ENCODE measurements at regions not wholly inside any gene's neighbourhood (a gene's known extent, or its start where the extent isn't known, plus 50 kb on each side); places are given as distances from the start of the nearest gene placed in this dataset.

- no peaks in the 10 kb centered on the region for H3K9me3 ChIP-seq (ENCODE audit: low read depth)
- no peak overlapping the region for H2AFZ ChIP-seq (replicated peaks)
- H3K4me3 ChIP-seq: no peak overlapping the region
- Mint-ChIP-seq H3K36me3 (no peaks in the 10 kb centered on the region), H3K27ac (no peak overlapping the region), H3K4me3 (no peak overlapping the region), H3K9me3 (no peaks in the 10 kb centered on the region), H3K27me3 (ENCODE audit: insufficient read depth, low read depth) (no peaks in the 10 kb centered on the region), H3K4me1 (peaks cover 7% of the 10 kb centered on the region)
- H3K36me3 ChIP-seq: no peaks in the 10 kb centered on the region
- H3K79me2 ChIP-seq (ENCODE audit: low read depth): no peaks in the 10 kb centered on the region
- no peaks in the 10 kb centered on the region for H3K27me3 ChIP-seq
- H4K20me1 ChIP-seq (ENCODE audit: low read depth): no peaks in the 10 kb centered on the region
- H3F3A ChIP-seq (ENCODE audit: low read depth): no peaks in the 10 kb centered on the region
- no peak overlapping the region for H3K27ac ChIP-seq
- no peak overlapping the region for H3K4me2 ChIP-seq
- TF ChIP-seq EZH2 (IDR thresholded peaks at IDR 0.05) (no peak), EZH2phosphoT487 (IDR thresholded peaks at IDR 0.05) (no peak)
- TF ChIP-seq, protein P1, sequence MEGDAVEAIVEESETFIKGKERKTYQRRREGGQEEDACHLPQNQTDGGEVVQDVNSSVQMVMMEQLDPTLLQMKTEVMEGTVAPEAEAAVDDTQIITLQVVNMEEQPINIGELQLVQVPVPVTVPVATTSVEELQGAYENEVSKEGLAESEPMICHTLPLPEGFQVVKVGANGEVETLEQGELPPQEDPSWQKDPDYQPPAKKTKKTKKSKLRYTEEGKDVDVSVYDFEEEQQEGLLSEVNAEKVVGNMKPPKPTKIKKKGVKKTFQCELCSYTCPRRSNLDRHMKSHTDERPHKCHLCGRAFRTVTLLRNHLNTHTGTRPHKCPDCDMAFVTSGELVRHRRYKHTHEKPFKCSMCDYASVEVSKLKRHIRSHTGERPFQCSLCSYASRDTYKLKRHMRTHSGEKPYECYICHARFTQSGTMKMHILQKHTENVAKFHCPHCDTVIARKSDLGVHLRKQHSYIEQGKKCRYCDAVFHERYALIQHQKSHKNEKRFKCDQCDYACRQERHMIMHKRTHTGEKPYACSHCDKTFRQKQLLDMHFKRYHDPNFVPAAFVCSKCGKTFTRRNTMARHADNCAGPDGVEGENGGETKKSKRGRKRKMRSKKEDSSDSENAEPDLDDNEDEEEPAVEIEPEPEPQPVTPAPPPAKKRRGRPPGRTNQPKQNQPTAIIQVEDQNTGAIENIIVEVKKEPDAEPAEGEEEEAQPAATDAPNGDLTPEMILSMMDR (IDR thresholded peaks at IDR 0.05): no peak
- no peaks in the 10 kb centered on the region for H3K4me1 ChIP-seq
- no peak overlapping the region for H3K9ac ChIP-seq
- no peak for DNase-seq (ENCODE audit: low spot score)
Measured at GRCh38 chr12:127038152-127038551, 1228.8 kb upstream of the TMEM132C start.

- no peaks in the 10 kb centered on the region for H3K36me3 Mint-ChIP-seq
- no peaks in the 10 kb centered on the region for H3K79me2 ChIP-seq (ENCODE audit: low read depth)
- no peak overlapping the region for H3K4me3 ChIP-seq
- no peaks in the 10 kb centered on the region for H3K9me3 Mint-ChIP-seq
- no peak overlapping the region for H3K9ac ChIP-seq
- peaks cover 7% of the 10 kb centered on the region for H3K4me1 Mint-ChIP-seq
- H3K4me1 ChIP-seq: no peaks in the 10 kb centered on the region
- H3K27me3 ChIP-seq: no peaks in the 10 kb centered on the region
- H3K9me3 ChIP-seq (ENCODE audit: low read depth): no peaks in the 10 kb centered on the region
- no peaks in the 10 kb centered on the region for H3K27me3 Mint-ChIP-seq (ENCODE audit: insufficient read depth, low read depth)
- no peak overlapping the region for H3K27ac ChIP-seq
- H3K36me3 ChIP-seq: no peaks in the 10 kb centered on the region
- H3K4me3 Mint-ChIP-seq: no peak overlapping the region
- H4K20me1 ChIP-seq (ENCODE audit: low read depth): no peaks in the 10 kb centered on the region
- H3K27ac Mint-ChIP-seq: no peak overlapping the region
- H2AFZ ChIP-seq (replicated peaks): no peak overlapping the region
- no peak for TF ChIP-seq EZH2 (IDR thresholded peaks at IDR 0.05)
- no peak for TF ChIP-seq EZH2phosphoT487 (IDR thresholded peaks at IDR 0.05)
- TF ChIP-seq, protein P1 (IDR thresholded peaks at IDR 0.05): no peak
- H3F3A ChIP-seq (ENCODE audit: low read depth): no peaks in the 10 kb centered on the region
- DNase-seq (ENCODE audit: low spot score): no peak
- H3K4me2 ChIP-seq: no peak overlapping the region
Measured at GRCh38 chr12:127038761-127039160, 1228.2 kb upstream of the TMEM132C start.

- TF ChIP-seq, protein P1 (IDR thresholded peaks at IDR 0.05): no peak
- TF ChIP-seq EZH2 (IDR thresholded peaks at IDR 0.05): no peak
- TF ChIP-seq EZH2phosphoT487 (IDR thresholded peaks at IDR 0.05): no peak
- H3K36me3 ChIP-seq: no peaks in the 10 kb centered on the region
- Mint-ChIP-seq H3K9me3 (no peaks in the 10 kb centered on the region), H3K27me3 (ENCODE audit: insufficient read depth, low read depth) (no peaks in the 10 kb centered on the region), H3K4me1 (peaks cover 7% of the 10 kb centered on the region), H3K4me3 (no peak overlapping the region), H3K27ac (no peak overlapping the region), H3K36me3 (no peaks in the 10 kb centered on the region)
- no peak overlapping the region for H3K9ac ChIP-seq
- no peaks in the 10 kb centered on the region for H3K9me3 ChIP-seq (ENCODE audit: low read depth)
- H4K20me1 ChIP-seq (ENCODE audit: low read depth): no peaks in the 10 kb centered on the region
- H3K4me3 ChIP-seq: no peak overlapping the region
- H3K27ac ChIP-seq: no peak overlapping the region
- no peaks in the 10 kb centered on the region for H3K27me3 ChIP-seq
- H3K4me2 ChIP-seq: no peak overlapping the region
- no peak for DNase-seq (ENCODE audit: low spot score)
- H3K4me1 ChIP-seq: no peaks in the 10 kb centered on the region
- no peaks in the 10 kb centered on the region for H3F3A ChIP-seq (ENCODE audit: low read depth)
- no peaks in the 10 kb centered on the region for H3K79me2 ChIP-seq (ENCODE audit: low read depth)
- H2AFZ ChIP-seq (replicated peaks): no peak overlapping the region
Measured at GRCh38 chr12:127041985-127042625, 1224.9 kb upstream of the TMEM132C start.
